Large intestine (tissue), 3 donors: ENCODE measurements at regions not wholly inside any gene's neighbourhood (a gene's known extent, or its start where the extent isn't known, plus 50 kb on each side); places are given as distances from the start of the nearest gene placed in this dataset.

Source experiments
- DNase-seq, 2 donors: peaks; one replicate each; pipeline versions ENCODE4 v3.0.0 to v3.0.0-alpha.2; 2013
- H3K27ac ChIP-seq: one replicate; pipeline ENCODE4 v1.5.1; 2013; ENCODE audit warnings: low read length
- H3K27me3 ChIP-seq: 2 replicates; pipeline ENCODE4 v1.6.1; 2013; ENCODE audit warnings: low read length; ENCODE audit not compliant: control insufficient read depth, insufficient read depth
- H3K36me3 ChIP-seq: 2 replicates; pipeline ENCODE4 v1.6.1; 2013; ENCODE audit warnings: low read length; ENCODE audit not compliant: control insufficient read depth, insufficient read depth
- H3K4me1 ChIP-seq: one replicate; pipeline ENCODE4 v1.6.1; 2013; ENCODE audit warnings: low read length; ENCODE audit not compliant: control insufficient read depth, insufficient read depth
- H3K4me3 ChIP-seq: one replicate; pipeline ENCODE4 v1.5.1; 2013; ENCODE audit warnings: low read length
- H3K9me3 ChIP-seq: one replicate; pipeline ENCODE4 v1.6.1; 2013; ENCODE audit warnings: mild to moderate bottlenecking, low read depth, low read length, moderate library complexity; ENCODE audit not compliant: control insufficient read depth
- WGBS: methylation state at CpG from one replicate; pipeline ENCODE4 v1.1.5; 2013; ENCODE audit warnings: low lambda C conversion rate; ENCODE audit not compliant: insufficient coverage; 5-methylcytosine and 5-hydroxymethylcytosine counted together

GRCh38 chr10:118916777-118917176 is 112.7 kb upstream of the NANOS1 start:
- no peaks in the 10 kb centered on the region for H3K4me1 ChIP-seq
- H3K9me3 ChIP-seq: no peaks in the 10 kb centered on the region
- no peak overlapping the region for H3K4me3 ChIP-seq
- WGBS: no CpG with 5 or more reads among the region's 6 CpGs
- no peaks in the 10 kb centered on the region for H3K36me3 ChIP-seq
- H3K27me3 ChIP-seq: no peaks in the 10 kb centered on the region
- no peak overlapping the region for H3K27ac ChIP-seq
- DNase-seq: no peak

- H3K27ac ChIP-seq: no peak overlapping the region
- no peaks in the 10 kb centered on the region for H3K4me1 ChIP-seq
- no peak overlapping the region for H3K4me3 ChIP-seq
- DNase-seq: no peak
- H3K9me3 ChIP-seq: no peaks in the 10 kb centered on the region
- WGBS: no CpG with 5 or more reads among the region's 7 CpGs
- H3K27me3 ChIP-seq: no peaks in the 10 kb centered on the region
- no peaks in the 10 kb centered on the region for H3K36me3 ChIP-seq
Observed at GRCh38 chr10:118917701-118918100, 111.8 kb upstream of the NANOS1 start.

GRCh38 chr10:118918116-118918515 is 111.4 kb upstream of the NANOS1 start:
- no peak overlapping the region for H3K27ac ChIP-seq
- no peaks in the 10 kb centered on the region for H3K9me3 ChIP-seq
- H3K27me3 ChIP-seq: no peaks in the 10 kb centered on the region
- DNase-seq: no peak
- H3K4me1 ChIP-seq: no peaks in the 10 kb centered on the region
- no peak overlapping the region for H3K4me3 ChIP-seq
- no CpG with 5 or more reads among the region's 5 CpGs for whole genome bisulfite sequencing
- H3K36me3 ChIP-seq: no peaks in the 10 kb centered on the region

GRCh38 chr10:118918587-118918986 is 110.9 kb upstream of the NANOS1 start:
- no peaks in the 10 kb centered on the region for H3K9me3 ChIP-seq
- no peaks in the 10 kb centered on the region for H3K4me1 ChIP-seq
- no CpG with 5 or more reads among the region's 3 CpGs for WGBS
- no peak overlapping the region for H3K4me3 ChIP-seq
- DNase-seq: no peak
- H3K27ac ChIP-seq: no peak overlapping the region
- H3K36me3 ChIP-seq: no peaks in the 10 kb centered on the region
- no peaks in the 10 kb centered on the region for H3K27me3 ChIP-seq

DNA sequence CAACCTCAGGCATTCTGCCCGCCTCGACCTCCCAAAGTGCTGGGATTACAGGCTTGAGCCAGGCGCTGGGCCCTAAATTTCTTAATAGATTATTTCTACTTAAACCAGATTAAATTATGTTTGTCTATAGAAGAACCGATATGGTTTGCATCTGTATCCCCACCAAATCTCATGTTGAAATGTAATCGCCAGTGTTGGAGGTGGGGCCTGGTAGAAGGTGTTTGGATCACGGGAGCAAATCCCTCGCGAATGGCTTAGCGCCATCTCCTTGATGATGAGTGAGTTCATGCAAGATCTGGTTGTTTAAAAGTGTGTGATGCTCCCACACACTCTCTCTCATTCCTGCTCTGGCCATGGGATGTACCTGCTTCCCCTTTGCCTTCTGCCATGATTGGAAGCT is 109.3 kb upstream of the NANOS1 start:
- Histone ChIP-seq H3K27me3 (no peaks in the 10 kb centered on the region), H3K9me3 (no peaks in the 10 kb centered on the region), H3K4me1 (no peaks in the 10 kb centered on the region), H3K27ac (no peak overlapping the region), H3K4me3 (no peak overlapping the region), H3K36me3 (no peaks in the 10 kb centered on the region)
- WGBS: no CpG with 5 or more reads among the region's 9 CpGs
- DNase-seq: no peak

GRCh38 chr10:118922226-118922625 is 107.3 kb upstream of the NANOS1 start:
- no peak for DNase-seq
- no CpG with 5 or more reads among the region's 1 CpG for WGBS

GRCh38 chr10:118922972-118923371 is 106.5 kb upstream of the NANOS1 start:
- Histone ChIP-seq H3K36me3 (no peaks in the 10 kb centered on the region), H3K4me3 (no peak overlapping the region), H3K27me3 (no peaks in the 10 kb centered on the region), H3K27ac (no peak overlapping the region), H3K4me1 (no peaks in the 10 kb centered on the region), H3K9me3 (no peaks in the 10 kb centered on the region)
- no peak for DNase-seq
- WGBS: no CpG with 5 or more reads among the region's 2 CpGs

More at GRCh38 chr10:118922226-118922625, 107.3 kb upstream of the NANOS1 start:
- no peaks in the 10 kb centered on the region for H3K4me1 ChIP-seq
- no peaks in the 10 kb centered on the region for H3K36me3 ChIP-seq
- no peaks in the 10 kb centered on the region for H3K9me3 ChIP-seq
- H3K27me3 ChIP-seq: no peaks in the 10 kb centered on the region
- no peak overlapping the region for H3K4me3 ChIP-seq
- no peak overlapping the region for H3K27ac ChIP-seq

DNA sequence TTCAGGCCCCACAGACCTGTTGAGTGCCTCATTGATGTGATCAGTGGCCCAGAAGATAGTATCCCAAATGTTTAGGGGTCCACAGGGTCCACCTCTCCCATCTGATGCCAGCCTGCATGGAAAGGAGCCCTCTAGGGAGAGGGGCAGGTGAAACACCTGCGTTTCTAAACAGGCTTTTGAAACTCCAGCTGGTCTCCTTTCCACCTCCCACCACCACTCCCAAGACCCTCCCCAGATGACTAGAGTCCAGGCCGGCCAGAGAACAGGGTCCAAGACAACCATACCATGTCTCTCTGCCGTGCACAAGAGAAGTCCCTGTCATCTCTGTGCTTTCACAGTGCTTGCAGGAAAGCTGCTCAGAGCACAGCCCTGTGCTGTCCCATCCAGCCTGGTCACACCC is 105.0 kb upstream of the NANOS1 start:
- no peak for DNase-seq
- no peak overlapping the region for H3K4me3 ChIP-seq
- H3K36me3 ChIP-seq: no peaks in the 10 kb centered on the region
- H3K27ac ChIP-seq: no peak overlapping the region
- WGBS: no CpG with 5 or more reads among the region's 3 CpGs
- H3K9me3 ChIP-seq: no peaks in the 10 kb centered on the region
- no peaks in the 10 kb centered on the region for H3K4me1 ChIP-seq
- H3K27me3 ChIP-seq: no peaks in the 10 kb centered on the region

DNA sequence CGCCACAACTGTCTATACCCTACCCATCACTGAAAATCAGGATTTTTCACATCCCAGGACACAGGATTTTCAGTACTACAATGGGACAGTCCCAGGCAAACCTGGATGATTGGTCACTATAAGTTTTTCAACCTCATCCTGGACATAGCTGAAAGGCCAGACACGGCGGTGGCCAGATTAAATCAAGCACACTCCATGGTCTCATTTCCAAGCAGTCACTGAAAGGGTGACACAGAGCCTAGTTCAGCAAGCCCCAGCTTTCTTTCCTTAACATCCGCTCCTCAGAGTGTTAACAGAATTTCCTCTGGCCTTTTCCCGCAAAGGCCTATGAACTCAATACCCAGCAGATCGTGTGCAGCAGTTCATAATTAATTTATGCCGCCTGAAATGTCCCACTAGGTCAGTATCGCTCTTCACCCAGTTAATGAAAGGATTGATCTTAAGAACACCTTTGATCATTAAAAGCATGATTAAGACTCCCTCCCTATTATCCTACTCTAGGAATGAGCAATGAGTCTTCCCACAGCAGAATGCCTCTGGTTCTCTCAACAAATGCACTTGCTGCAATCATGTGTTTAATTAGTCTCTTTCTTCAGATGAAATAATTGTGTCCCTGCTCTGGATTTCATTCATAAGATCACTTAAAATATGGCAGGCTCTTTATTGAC is 104.0 kb upstream of the NANOS1 start:
- Histone ChIP-seq H3K27me3 (no peaks in the 10 kb centered on the region), H3K9me3 (peaks cover 5% of the 10 kb centered on the region), H3K27ac (no peak overlapping the region), H3K4me1 (no peaks in the 10 kb centered on the region), H3K4me3 (no peak overlapping the region), H3K36me3 (no peaks in the 10 kb centered on the region)
- DNase-seq: no peak
- WGBS: 0% methylated on average over 1 of the region's 8 CpGs

GRCh38 chr10:118926072-118926417 is 103.5 kb upstream of the NANOS1 start:
- no peak overlapping the region for H3K27ac ChIP-seq
- H3K4me3 ChIP-seq: no peak overlapping the region
- no peaks in the 10 kb centered on the region for H3K4me1 ChIP-seq
- H3K9me3 ChIP-seq: peaks cover 5% of the 10 kb centered on the region
- DNase-seq: no peak
- WGBS: 100% methylated on average over 1 of the region's 3 CpGs
- no peaks in the 10 kb centered on the region for H3K36me3 ChIP-seq
- no peaks in the 10 kb centered on the region for H3K27me3 ChIP-seq

DNA sequence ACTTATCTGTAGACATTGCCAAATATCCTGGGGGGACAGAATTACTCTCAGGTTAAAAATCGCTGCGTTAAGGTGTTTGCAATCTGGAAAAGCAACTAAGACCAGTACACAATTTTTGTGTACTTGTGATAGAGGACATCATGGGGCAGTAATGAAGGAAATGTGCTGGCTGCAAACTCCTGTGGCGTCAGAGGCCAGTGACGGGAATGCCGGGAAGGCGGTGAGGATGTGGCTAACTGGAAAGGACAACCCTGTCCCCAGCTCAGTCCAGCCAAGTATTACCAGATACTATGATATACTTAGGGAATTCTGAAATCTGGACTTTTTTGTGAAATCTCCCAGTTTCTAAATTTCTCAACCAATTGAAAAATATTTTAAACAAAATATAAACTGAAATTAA is 103.1 kb upstream of the NANOS1 start:
- DNase-seq: no peak

More for the DNA sequence above, 103.1 kb upstream of the NANOS1 start:
- Histone ChIP-seq H3K4me1 (no peaks in the 10 kb centered on the region), H3K4me3 (no peak overlapping the region), H3K27me3 (no peaks in the 10 kb centered on the region), H3K27ac (no peak overlapping the region), H3K36me3 (no peaks in the 10 kb centered on the region), H3K9me3 (peaks cover 6% of the 10 kb centered on the region)
- no CpG with 5 or more reads among the region's 6 CpGs for WGBS
